ENCODE measurements at regions not wholly inside any gene's neighbourhood (a gene's known extent, or its start where the extent isn't known, plus 50 kb on each side); places are given as distances from the start of the nearest gene placed in this dataset.

DNA sequence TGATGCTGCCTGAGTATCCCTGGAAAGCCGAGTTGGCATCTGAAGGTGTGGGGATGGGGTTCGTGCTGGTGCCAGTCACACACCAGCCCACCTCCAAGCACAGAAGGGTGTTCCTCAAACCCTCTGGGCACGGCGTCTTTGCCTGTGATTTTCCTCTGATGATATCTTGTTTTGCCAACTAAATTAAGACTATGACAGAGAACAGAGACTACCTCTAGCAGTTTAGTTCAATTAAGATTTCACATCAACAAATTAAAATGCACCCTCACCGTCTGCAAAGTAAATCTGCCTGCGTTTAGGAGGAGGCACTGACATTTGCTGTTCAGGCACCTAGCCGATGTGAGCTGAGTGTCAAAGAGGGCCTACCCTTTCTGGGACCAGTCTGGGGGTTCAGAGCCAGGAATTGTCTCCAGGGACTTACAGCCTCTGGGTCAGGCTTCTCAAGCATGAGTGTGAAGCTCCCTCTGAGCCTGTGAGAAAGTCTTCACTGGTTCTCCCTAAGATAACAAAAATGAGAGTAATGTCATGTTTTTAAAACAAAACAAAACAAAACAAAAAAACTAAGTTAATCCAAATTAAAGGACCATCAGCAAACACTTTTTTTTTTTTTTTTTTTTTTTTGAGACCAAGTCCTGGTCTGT, 55.4 kb upstream of the CTNNA1 start:
- no peak for DNase-seq (ENCODE audit: extremely low spot score, unreplicated experiment)
- peaks cover 4% of the 10 kb centered on the region for H3K27me3 Mint-ChIP-seq (ENCODE audit: unreplicated experiment)
- H3K9me3 Mint-ChIP-seq (ENCODE audit: unreplicated experiment) = no peaks in the 10 kb centered on the region
- no peak overlapping the region for H3K4me3 Mint-ChIP-seq (ENCODE audit: unreplicated experiment)
- TF ChIP-seq, protein P1, sequence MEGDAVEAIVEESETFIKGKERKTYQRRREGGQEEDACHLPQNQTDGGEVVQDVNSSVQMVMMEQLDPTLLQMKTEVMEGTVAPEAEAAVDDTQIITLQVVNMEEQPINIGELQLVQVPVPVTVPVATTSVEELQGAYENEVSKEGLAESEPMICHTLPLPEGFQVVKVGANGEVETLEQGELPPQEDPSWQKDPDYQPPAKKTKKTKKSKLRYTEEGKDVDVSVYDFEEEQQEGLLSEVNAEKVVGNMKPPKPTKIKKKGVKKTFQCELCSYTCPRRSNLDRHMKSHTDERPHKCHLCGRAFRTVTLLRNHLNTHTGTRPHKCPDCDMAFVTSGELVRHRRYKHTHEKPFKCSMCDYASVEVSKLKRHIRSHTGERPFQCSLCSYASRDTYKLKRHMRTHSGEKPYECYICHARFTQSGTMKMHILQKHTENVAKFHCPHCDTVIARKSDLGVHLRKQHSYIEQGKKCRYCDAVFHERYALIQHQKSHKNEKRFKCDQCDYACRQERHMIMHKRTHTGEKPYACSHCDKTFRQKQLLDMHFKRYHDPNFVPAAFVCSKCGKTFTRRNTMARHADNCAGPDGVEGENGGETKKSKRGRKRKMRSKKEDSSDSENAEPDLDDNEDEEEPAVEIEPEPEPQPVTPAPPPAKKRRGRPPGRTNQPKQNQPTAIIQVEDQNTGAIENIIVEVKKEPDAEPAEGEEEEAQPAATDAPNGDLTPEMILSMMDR (IDR thresholded peaks at IDR 0.05) = no peak
- peaks cover 30% of the 10 kb centered on the region for H3K4me1 Mint-ChIP-seq (ENCODE audit: unreplicated experiment)
- H3K36me3 Mint-ChIP-seq (ENCODE audit: unreplicated experiment) = no peaks in the 10 kb centered on the region
- no peak overlapping the region for H3K27ac Mint-ChIP-seq (ENCODE audit: unreplicated experiment)

DNA sequence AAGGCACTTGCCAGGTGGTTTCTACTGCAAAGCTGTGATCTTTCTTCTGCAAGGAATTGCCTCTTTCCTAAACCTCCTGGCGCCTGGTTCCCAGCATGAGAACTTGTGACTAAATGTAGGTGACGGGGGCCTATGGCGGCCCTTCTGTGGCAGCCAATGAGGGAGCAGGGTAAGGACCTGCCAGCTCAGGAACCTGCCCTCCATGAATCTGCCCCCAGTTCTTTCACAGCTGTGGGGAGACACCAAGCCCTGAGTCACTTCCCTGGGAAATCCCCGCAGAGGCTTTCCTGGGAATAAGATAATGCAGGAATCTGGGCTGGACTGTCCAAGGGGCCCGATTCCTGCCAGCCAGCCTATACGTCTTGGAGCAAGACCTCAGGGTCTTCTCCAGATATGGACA, 56.7 kb upstream of the CTNNA1 start:
- Mint-ChIP-seq H3K4me1 (ENCODE audit: unreplicated experiment) (peaks cover 23% of the 10 kb centered on the region), H3K27me3 (ENCODE audit: unreplicated experiment) (no peaks in the 10 kb centered on the region), H3K27ac (ENCODE audit: unreplicated experiment) (no peak overlapping the region), H3K9me3 (ENCODE audit: unreplicated experiment) (no peaks in the 10 kb centered on the region), H3K4me3 (ENCODE audit: unreplicated experiment) (no peak overlapping the region), H3K36me3 (ENCODE audit: unreplicated experiment) (peaks cover 2% of the 10 kb centered on the region)
- TF ChIP-seq, protein P1 (IDR thresholded peaks at IDR 0.05) = no peak
- no peak for DNase-seq (ENCODE audit: extremely low spot score, unreplicated experiment)

DNA sequence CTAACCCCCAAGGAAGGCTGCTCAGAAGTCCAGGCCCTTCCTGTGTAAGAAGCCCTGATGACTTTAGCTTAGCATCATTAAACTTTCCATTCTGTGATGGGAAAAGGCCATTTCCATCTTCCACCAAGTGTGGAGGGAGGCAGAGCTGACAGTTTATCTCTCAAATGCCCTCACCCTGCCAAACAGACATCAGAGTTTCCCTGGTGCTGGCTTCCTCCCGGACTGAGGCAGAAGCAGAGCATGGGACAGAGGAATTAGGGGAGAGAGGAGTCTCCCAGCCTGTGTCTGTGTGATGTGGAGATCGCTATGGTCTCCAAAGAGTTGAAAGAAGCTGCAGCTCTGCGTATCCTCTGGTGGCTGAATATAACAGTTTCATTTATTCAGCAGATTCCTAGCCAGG, 57.4 kb upstream of the CTNNA1 start:
- Mint-ChIP-seq H3K27me3 (ENCODE audit: unreplicated experiment) (no peaks in the 10 kb centered on the region), H3K36me3 (ENCODE audit: unreplicated experiment) (peaks cover 2% of the 10 kb centered on the region), H3K4me1 (ENCODE audit: unreplicated experiment) (peaks cover 23% of the 10 kb centered on the region), H3K4me3 (ENCODE audit: unreplicated experiment) (no peak overlapping the region), H3K9me3 (ENCODE audit: unreplicated experiment) (no peaks in the 10 kb centered on the region), H3K27ac (ENCODE audit: unreplicated experiment) (no peak overlapping the region)
- DNase-seq (ENCODE audit: extremely low spot score, unreplicated experiment) = no peak
- TF ChIP-seq, protein P1 (IDR thresholded peaks at IDR 0.05) = no peak

DNA sequence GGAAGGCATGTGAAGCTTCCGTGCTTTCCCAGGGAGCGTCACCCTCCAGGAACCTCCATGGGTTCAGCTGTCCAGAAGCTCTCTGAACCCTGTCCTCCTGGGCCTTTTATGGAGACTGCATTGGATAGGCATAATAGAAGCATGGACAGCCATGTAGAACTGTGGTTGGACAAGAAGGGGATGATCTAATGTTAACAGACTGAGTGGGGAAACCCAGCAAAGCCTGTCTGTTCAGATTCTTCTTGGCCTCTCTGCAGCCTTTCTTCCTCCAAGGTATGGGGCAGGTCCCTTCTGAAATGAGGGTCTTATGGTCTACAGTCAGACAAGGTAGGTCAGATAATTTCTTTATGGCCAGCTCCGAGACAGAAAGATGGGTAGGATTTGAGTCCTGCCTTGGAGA, 59.1 kb upstream of the CTNNA1 start:
- TF ChIP-seq, protein P1 (IDR thresholded peaks at IDR 0.05) = no peak
- DNase-seq (ENCODE audit: extremely low spot score, unreplicated experiment) = no peak
- no peak overlapping the region for H3K27ac Mint-ChIP-seq (ENCODE audit: unreplicated experiment)
- H3K4me1 Mint-ChIP-seq (ENCODE audit: unreplicated experiment) = peaks cover 21% of the 10 kb centered on the region
- no peaks in the 10 kb centered on the region for H3K27me3 Mint-ChIP-seq (ENCODE audit: unreplicated experiment)
- no peak overlapping the region for H3K4me3 Mint-ChIP-seq (ENCODE audit: unreplicated experiment)
- H3K9me3 Mint-ChIP-seq (ENCODE audit: unreplicated experiment) = no peaks in the 10 kb centered on the region
- peaks cover 2% of the 10 kb centered on the region for H3K36me3 Mint-ChIP-seq (ENCODE audit: unreplicated experiment)

DNA sequence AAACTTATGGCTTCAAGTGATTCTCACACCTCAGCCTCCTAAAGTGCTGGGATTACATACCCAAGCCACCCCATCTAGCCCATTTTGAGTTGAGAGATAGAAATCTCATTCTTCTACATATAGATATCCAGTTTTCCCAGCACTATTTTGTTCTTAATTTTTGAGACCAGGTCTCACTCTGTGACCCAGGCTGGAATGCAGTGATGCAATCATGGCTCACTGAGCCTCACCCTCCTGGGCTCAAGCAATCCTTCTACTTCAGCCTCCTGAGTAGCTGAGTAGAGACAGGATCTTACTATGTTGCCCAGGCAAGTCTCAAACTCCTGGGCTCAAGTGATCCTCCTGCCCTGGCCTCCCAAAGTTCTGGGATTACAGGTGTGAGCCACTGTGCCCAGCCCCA, 60.9 kb upstream of the CTNNA1 start:
- no peak overlapping the region for H3K4me3 Mint-ChIP-seq (ENCODE audit: unreplicated experiment)
- TF ChIP-seq, protein P1 (IDR thresholded peaks at IDR 0.05) = no peak
- no peak for DNase-seq (ENCODE audit: extremely low spot score, unreplicated experiment)

More for the DNA sequence above, 60.9 kb upstream of the CTNNA1 start:
- H3K27me3 Mint-ChIP-seq (ENCODE audit: unreplicated experiment) = no peaks in the 10 kb centered on the region
- peaks cover 6% of the 10 kb centered on the region for H3K4me1 Mint-ChIP-seq (ENCODE audit: unreplicated experiment)
- H3K9me3 Mint-ChIP-seq (ENCODE audit: unreplicated experiment) = no peaks in the 10 kb centered on the region
- no peak overlapping the region for H3K27ac Mint-ChIP-seq (ENCODE audit: unreplicated experiment)
- H3K36me3 Mint-ChIP-seq (ENCODE audit: unreplicated experiment) = peaks cover 2% of the 10 kb centered on the region

Measured in osteocyte (in vitro differentiated cells).